IMR-90 (cell line): ENCODE measurements at regions not wholly inside any gene's neighbourhood (a gene's known extent, or its start where the extent isn't known, plus 50 kb on each side); places are given as distances from the start of the nearest gene placed in this dataset.

Source experiments
- ATAC-seq: fragments of 200-7000 bp; cut with Tn5 transposase; 2 replicates; pipeline ENCODE4 v1.9.1; 2020; ENCODE audit warnings: low read depth, mild to moderate bottlenecking, moderate library complexity
- BruUV-seq: library from RNA; stranded (reverse); fragments of 400-500 nt; replicated peaks from 2 replicates; lab custom pipeline; 2021; lab: Mats Ljungman, UMichigan
- CTCF ChIA-PET: fragments of 300-600 bp; formaldehyde crosslinking; extraction: SDS; loops from one replicate; lab custom pipeline; 2021; ENCODE audit warnings: antibody characterized with exemption; lab: Yijun Ruan, JAX
- POLR2A ChIA-PET: fragments of 300-600 bp; sonication (Branson Sonifier 250); formaldehyde crosslinking; loops from one replicate; lab custom pipeline; 2022; ENCODE audit warnings: antibody characterized with exemption; ENCODE audit not compliant: unreplicated experiment; lab: Charles Lee
- DNase-seq: peaks from one replicate; pipeline ENCODE4 v3.0.0; 2013
- H2AFZ ChIP-seq: replicated peaks from 2 replicates; pipeline ENCODE3; 2013; ENCODE audit warnings: low read length, mild to moderate bottlenecking; ENCODE audit not compliant: poor library complexity
- H2AK5ac ChIP-seq: 2 replicates; pipeline ENCODE4 v1.6.1; 2013; ENCODE audit warnings: low read depth, low read length, inconsistent platforms
- H2AK9ac ChIP-seq: replicated peaks from 2 replicates; pipeline ENCODE3; 2013; ENCODE audit warnings: mild to moderate bottlenecking, low read depth, low read length, moderate library complexity; ENCODE audit not compliant: poor library complexity
- H2BK120ac ChIP-seq: 2 replicates; pipeline ENCODE4 v1.6.1; 2013; ENCODE audit warnings: low read depth, low read length, inconsistent platforms
- H2BK15ac ChIP-seq: 3 replicates; pipeline ENCODE4 v1.6.1; 2013; ENCODE audit warnings: low read depth, low read length, inconsistent platforms
- H2BK20ac ChIP-seq: 2 replicates; pipeline ENCODE4 v1.6.1; 2013; ENCODE audit warnings: low read depth, mild to moderate bottlenecking, inconsistent platforms, low read length, moderate library complexity
- H2BK5ac ChIP-seq: 2 replicates; pipeline ENCODE4 v1.6.1; 2013; ENCODE audit warnings: mild to moderate bottlenecking, low read depth, low read length, inconsistent platforms; ENCODE audit not compliant: poor library complexity, severe bottlenecking
- H3K14ac ChIP-seq: replicated peaks from 2 replicates; pipeline ENCODE4 v1.6.1; 2013; ENCODE audit warnings: low read depth, low read length, inconsistent platforms
- H3K18ac ChIP-seq: 2 replicates; pipeline ENCODE4 v1.6.1; 2013; ENCODE audit warnings: low read depth, low read length, control low read depth
- H3K23ac ChIP-seq: 2 replicates; pipeline ENCODE4 v1.6.1; 2013; ENCODE audit warnings: low read depth, low read length, inconsistent platforms
- H3K27ac ChIP-seq: 2 replicates; pipeline ENCODE4 v1.5.1; 2013; ENCODE audit warnings: mild to moderate bottlenecking, control low read depth, low read length; ENCODE audit not compliant: insufficient read depth
- H3K27me3 ChIP-seq: 2 replicates; pipeline ENCODE4 v1.6.1; 2013; ENCODE audit warnings: low read length; ENCODE audit not compliant: control insufficient read depth, insufficient read depth
- H3K36me3 ChIP-seq: 2 replicates; pipeline ENCODE4 v1.6.1; 2013; ENCODE audit warnings: low read length, mixed read lengths; ENCODE audit not compliant: control insufficient read depth, insufficient read depth
- H3K4ac ChIP-seq: 2 replicates; pipeline ENCODE4 v1.6.1; 2013; ENCODE audit warnings: low read depth, low read length, inconsistent platforms
- H3K4me1 ChIP-seq: 2 replicates; pipeline ENCODE4 v1.6.1; 2013; ENCODE audit warnings: low read length, mixed read lengths; ENCODE audit not compliant: control insufficient read depth, insufficient read depth
- H3K4me2 ChIP-seq: 2 replicates; pipeline ENCODE4 v1.6.1; 2013; ENCODE audit warnings: low read depth, mild to moderate bottlenecking, control low read depth, low read length, moderate library complexity
- H3K4me3 ChIP-seq: 2 replicates; pipeline ENCODE4 v1.5.1; 2013; ENCODE audit warnings: low read depth, mild to moderate bottlenecking, control low read depth, low read length, moderate library complexity; ENCODE audit not compliant: insufficient read depth
- H3K56ac ChIP-seq: 2 replicates; pipeline ENCODE4 v1.6.1; 2013; ENCODE audit warnings: low read length, inconsistent platforms; ENCODE audit not compliant: insufficient read depth; ENCODE audit errors: extremely low read depth
- H3K79me1 ChIP-seq, 2 experiments: 2 replicates each; pipeline ENCODE4 v1.6.1; 2013; ENCODE audit warnings: low read length in 2 of 2, inconsistent platforms in 1 of 2, low read depth in 1 of 2
- H3K9ac ChIP-seq: 2 replicates; pipeline ENCODE4 v1.6.1; 2013; ENCODE audit warnings: low read depth, low read length, control low read depth
- H3K9me1 ChIP-seq: 2 replicates; pipeline ENCODE4 v1.6.1; 2013; ENCODE audit warnings: low read length, inconsistent platforms; ENCODE audit not compliant: insufficient read depth
- H3K9me3 ChIP-seq: 2 replicates; pipeline ENCODE4 v1.6.1; 2013; ENCODE audit warnings: low read length; ENCODE audit not compliant: control insufficient read depth, insufficient read depth
- H4K20me1 ChIP-seq: 2 replicates; pipeline ENCODE4 v1.6.1; 2013; ENCODE audit warnings: low read length, inconsistent platforms; ENCODE audit not compliant: insufficient read depth
- H4K5ac ChIP-seq: 2 replicates; pipeline ENCODE4 v1.6.1; 2013; ENCODE audit warnings: mild to moderate bottlenecking, low read depth, low read length, control low read depth
- H4K8ac ChIP-seq, 2 experiments: 2 replicates each; pipeline ENCODE4 v1.6.1; 2013; ENCODE audit warnings: low read depth in 2 of 2, low read length in 2 of 2, control low read depth in 1 of 2, inconsistent platforms in 1 of 2
- H4K91ac ChIP-seq: 2 replicates; pipeline ENCODE4 v1.6.1; 2013; ENCODE audit warnings: low read depth, low read length, inconsistent platforms; ENCODE audit not compliant: insufficient read depth
- CEBPB ChIP-seq: IDR thresholded peaks from 2 replicates; pipeline ENCODE4 v1.6.1; 2012; ENCODE audit warnings: low read depth, low read length, improper control_type of control experiment
- FOS ChIP-seq: fragments of 150-350 bp; IDR thresholded peaks from 2 replicates; pipeline ENCODE4 v1.6.1; 2016; ENCODE audit warnings: low read depth, low read length
- MAZ ChIP-seq: IDR thresholded peaks from 2 replicates; pipeline ENCODE4 v1.6.1; 2012; ENCODE audit warnings: low read depth, mild to moderate bottlenecking, low read length, improper control_type of control experiment, moderate library complexity, borderline replicate concordance
- MXI1 ChIP-seq: IDR thresholded peaks from 2 replicates; pipeline ENCODE4 v1.6.1; 2012; ENCODE audit warnings: low read depth, mild to moderate bottlenecking, low read length, moderate library complexity, borderline replicate concordance
- NFE2L2 ChIP-seq: fragments of 150-350 bp; IDR thresholded peaks from 2 replicates; pipeline ENCODE4 v1.6.1; 2016; ENCODE audit warnings: low read depth, mild to moderate bottlenecking, low read length
- POLR2A ChIP-seq: IDR thresholded peaks from 2 replicates; pipeline ENCODE4 v1.6.1; 2012; ENCODE audit warnings: mild to moderate bottlenecking, low read depth, low read length
- WGBS, 2 experiments: methylation state at CpG; one replicate each; pipeline versions ENCODE4 v1.1.5 to v1.1.7; 2013; ENCODE audit warnings: missing lambda C conversion rate in 2 of 2; ENCODE audit not compliant: insufficient read length in 1 of 2; ENCODE audit errors: extremely low coverage in 2 of 2; 5-methylcytosine and 5-hydroxymethylcytosine counted together
- dilution Hi-C: fragments of 300-500 bp; cut with HindIII; formaldehyde crosslinking; loops from one replicate; pipeline ENCODE4 v1.14.3; 2018; ENCODE audit warnings: low sequenced_read_pairs; ENCODE audit not compliant: unreplicated experiment
- in situ Hi-C: fragments of 300-500 bp; cut with MboI; formaldehyde crosslinking; loops from 3 replicates; pipeline ENCODE4 v1.14.3; 2019; ENCODE audit warnings: low sequenced_read_pairs, inconsistent platforms, mixed read lengths
- intact Hi-C: fragments of 100-400 bp; cut with micrococcal nuclease; formaldehyde crosslinking; loops from 2 replicates; pipeline ENCODE4 v1.10.0; 2022

- TF ChIP-seq NFE2L2: no peak
- TF ChIP-seq MAZ: peak; percentile 48; the same call in 1 of the 2 replicates
- no peak for TF ChIP-seq POLR2A
Measured at GRCh38 chr11:123301696-123302400, 106.8 kb upstream of the CLMP start (continued).

GRCh38 chr11:123301013-123301591 lies 106.1 kb upstream of the CLMP start:
- ChIA-PET POLR2A (no interaction called here), CTCF (interaction anchor here (0.6 to 1.3 kb wide), 6 partner anchors 11 to 1263 kb away, joined by 3 to 6 read pairs (median 4); no protein-coding TSS in a partner anchor)
- Histone ChIP-seq H4K20me1 (no peaks in the 10 kb centered on the region), H3K36me3 (no peaks in the 10 kb centered on the region), H2AK9ac (peak overlapping the region; percentile 18), H3K14ac (no peak overlapping the region), H2BK120ac (no peak overlapping the region; the same call in 1 of the 2 replicates), H3K18ac (no peak overlapping the region), H2BK20ac (no peak overlapping the region), H2BK5ac (no peak overlapping the region), H3K4me3 (no peak overlapping the region; the same call in 1 of the 2 replicates), H4K5ac (no peak overlapping the region), H2AFZ (peak overlapping the region; percentile 90), H3K56ac (no peak overlapping the region), H3K9me1 (no peaks in the 10 kb centered on the region), H2BK15ac (no peak overlapping the region), H3K23ac (no peak overlapping the region), H4K8ac (peak overlapping the region in 1 of 2 experiments; percentile 47; a peak in 1 of 4 replicates), H3K4ac (no peak overlapping the region), H3K27me3 (peaks cover 26% of the 10 kb centered on the region), H3K9ac (no peak overlapping the region), H3K4me2 (peak overlapping the region; percentile 83), H2AK5ac (no peak overlapping the region), H4K91ac (no peak overlapping the region), H3K27ac (no peak overlapping the region), H3K79me1 (no peaks in the 10 kb centered on the region), H3K9me3 (no peaks in the 10 kb centered on the region), H3K4me1 (peaks cover 6% of the 10 kb centered on the region; the same call in 1 of the 2 replicates)
- ATAC-seq (no peak), DNase-seq (peak; percentile 68)
- in situ Hi-C loops (loop anchor here (5.0 kb wide), 1 partner anchor 176 kb away; no protein-coding TSS in a partner anchor), dilution Hi-C loops (no loop called here), intact Hi-C loops (loop anchor here (1.0 to 10.0 kb wide), 2 partner anchors 177 to 274 kb away; no protein-coding TSS in a partner anchor)
- TF ChIP-seq FOS: no peak
- 0 out of 2 replicates have a peak, but pooled peaks have one; percentile 4 for TF ChIP-seq CEBPB
- TF ChIP-seq MXI1: no peak
- no TSS peak for BruUV-seq
- no CpG with 5 or more reads among the region's 3 CpGs for WGBS, 2 experiments
